ENCODE measurements at regions not wholly inside any gene's neighbourhood (a gene's known extent, or its start where the extent isn't known, plus 50 kb on each side); places are given as distances from the start of the nearest gene placed in this dataset.

DNA sequence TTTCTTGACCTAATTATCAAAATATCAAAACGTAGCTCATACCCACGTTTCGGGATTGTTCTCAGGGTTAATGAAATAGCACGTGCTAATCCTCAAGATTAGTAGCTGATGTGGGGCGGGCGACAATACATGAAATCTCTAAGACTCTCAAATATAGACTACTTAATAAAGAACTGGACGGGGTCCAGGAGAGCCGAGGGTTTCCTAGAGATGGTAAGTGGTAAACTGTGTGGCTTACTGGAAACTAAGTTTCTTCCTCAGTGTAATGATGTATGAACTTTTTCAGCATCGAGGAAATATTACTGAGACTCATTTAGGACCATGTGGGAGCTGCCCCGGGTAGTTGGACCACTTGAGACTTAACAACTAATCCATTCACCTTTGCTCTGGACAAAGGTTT is 453.3 kb upstream of the SALL3 start:
- no peak for DNase-seq

DNA sequence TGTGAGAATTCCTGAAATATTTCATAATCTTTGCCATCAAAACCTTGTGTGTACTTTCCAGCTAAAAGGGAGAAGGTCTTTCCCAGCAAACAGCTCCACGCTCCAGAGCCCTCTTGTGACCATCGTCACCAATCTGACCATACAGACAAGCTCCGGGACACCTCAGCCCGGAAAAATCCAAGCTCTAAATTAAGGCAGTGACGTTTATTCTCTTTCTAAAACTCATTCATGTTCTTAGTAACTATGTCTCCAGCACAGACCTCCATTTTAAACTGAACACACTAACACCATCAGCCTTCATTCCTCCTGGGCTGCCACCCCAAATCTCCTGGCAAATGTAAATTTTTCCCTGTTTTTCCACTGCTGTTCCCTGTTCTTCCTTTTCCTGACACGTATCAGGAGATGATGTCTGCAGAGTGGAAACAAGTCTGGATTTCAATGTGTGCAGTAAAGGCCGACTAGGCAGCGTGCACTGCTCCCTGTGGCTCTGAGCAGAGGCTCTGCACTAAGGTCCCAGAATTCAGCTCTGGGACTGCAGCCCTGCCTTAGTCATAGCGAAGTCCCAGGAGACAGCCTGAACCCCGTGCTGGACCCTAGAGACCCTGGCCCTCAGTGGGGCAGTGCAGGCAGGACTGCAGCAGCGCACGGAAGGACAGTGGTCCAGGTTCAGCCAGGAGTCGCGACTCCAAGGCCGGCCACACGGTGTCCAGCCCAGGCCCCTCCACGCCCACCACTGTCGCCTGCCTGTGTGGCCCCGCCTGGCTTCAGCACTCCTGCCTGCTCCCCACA is 452.5 kb upstream of the SALL3 start:
- no peak for DNase-seq

DNA sequence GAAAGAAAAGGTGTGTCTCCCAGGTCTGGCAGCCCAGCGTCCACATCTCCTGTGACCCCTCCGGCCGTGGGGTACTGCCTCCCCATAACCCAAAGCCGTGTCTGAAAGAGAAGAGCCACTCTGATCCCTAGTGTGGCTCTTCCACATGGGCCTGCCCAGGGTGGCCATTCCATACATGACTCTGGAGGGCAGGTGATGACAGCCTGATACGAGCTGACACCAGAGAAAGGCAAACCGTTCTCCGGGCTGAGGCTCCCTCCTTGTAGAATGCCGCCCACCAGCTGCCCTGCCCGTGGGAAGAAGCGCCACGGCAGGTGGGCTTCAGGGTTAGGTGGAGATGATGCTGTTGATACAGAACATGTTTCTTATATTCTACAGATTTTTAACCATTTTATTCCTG is 451.6 kb upstream of the SALL3 start:
- no peak for DNase-seq

DNA sequence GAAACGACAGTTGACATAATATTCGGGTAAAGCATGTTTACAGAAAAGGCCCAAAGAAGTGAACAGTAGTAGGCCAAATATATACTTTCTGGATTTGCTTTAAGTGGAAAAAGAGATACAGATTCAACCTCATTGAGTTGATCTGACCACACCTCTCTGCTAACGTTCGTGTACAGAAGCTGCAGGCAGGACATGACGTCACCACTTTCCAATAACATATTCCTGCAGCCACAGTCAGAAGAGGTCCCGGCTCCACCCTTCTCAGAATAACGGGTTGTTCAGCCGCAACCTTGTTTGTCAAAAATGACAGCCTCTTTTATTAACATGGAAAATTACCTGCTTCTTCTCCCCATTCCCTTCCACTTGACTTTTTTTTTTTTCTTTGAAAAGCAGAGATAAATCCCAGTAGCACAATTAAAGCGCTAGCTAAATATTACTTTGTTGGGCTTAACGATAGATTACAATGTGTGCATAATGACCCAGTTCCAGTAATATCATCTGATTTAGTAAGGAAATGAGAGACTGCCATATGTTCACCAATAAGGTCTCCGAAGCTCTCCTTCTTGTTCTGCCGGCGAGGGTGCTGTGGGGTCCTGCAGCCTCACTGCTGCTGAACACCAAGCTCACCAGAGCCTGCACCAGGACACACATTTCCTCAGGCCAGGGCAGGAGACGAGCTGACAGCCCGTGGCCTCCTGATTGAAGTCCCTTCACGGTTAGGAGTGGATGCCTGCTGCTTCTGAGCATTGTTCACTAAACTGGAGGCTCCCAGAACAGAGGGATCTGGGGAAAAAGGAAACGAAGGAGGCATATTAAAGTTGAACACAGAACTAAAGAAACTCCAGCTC is 451.0 kb upstream of the SALL3 start:
- DNase-seq, result no peak

DNA sequence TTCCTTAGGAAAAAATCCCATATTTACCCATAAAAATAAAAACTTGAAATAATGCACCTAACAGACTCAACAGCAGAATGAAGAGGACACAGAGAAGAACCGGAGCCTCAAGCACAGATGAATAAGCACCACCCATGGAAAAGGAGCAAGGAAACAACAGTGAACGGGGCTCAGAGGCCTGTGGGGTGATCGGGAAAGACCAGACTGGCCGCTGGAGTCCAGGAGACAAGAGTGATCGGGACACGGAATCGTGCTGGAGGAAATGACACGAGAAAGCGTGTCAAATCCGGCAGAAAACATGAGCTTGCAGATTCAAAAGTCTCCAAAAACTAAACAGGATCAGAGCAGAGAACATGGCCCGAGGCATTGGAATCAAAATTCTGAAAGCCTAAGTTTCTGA is 448.0 kb upstream of the SALL3 start:
- DNase-seq, result no peak

DNA sequence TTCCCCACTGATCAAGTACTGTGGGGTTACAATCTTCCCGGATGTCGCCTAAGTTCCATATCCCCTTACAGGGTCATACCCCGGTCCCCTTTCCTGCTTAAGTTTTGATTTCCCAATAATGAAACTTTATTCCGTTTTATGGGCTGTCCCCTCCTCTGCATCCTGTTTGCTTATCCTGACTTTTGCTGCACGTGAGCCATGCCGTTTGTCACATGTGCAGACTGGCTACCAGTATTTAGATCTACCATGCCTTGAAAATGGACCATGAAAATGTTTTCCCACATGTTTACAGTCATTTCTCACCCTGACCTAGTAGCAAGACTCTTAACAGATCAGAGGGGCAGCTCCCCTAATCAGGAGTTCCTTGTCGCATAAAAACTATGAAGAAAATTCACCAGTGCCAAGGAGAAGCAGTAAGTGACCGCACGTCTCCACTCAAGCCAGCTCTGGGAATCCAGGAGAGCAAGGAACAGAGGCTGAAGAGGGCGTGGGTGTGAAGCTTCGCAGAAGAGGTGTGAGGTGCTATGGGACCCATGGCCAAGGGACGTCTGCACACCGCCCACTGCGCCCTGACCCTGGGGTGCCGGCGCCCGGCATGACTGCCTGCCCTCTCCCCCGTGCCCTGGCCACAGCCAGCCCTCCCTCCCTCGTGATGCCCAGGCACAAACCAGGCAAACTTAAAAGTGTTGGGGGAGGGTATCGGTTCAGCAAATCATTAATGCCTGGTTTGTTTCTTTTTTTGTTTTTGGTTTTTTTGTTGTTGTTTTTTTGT is 440.8 kb upstream of the SALL3 start:
- DNase-seq, result no peak

DNA sequence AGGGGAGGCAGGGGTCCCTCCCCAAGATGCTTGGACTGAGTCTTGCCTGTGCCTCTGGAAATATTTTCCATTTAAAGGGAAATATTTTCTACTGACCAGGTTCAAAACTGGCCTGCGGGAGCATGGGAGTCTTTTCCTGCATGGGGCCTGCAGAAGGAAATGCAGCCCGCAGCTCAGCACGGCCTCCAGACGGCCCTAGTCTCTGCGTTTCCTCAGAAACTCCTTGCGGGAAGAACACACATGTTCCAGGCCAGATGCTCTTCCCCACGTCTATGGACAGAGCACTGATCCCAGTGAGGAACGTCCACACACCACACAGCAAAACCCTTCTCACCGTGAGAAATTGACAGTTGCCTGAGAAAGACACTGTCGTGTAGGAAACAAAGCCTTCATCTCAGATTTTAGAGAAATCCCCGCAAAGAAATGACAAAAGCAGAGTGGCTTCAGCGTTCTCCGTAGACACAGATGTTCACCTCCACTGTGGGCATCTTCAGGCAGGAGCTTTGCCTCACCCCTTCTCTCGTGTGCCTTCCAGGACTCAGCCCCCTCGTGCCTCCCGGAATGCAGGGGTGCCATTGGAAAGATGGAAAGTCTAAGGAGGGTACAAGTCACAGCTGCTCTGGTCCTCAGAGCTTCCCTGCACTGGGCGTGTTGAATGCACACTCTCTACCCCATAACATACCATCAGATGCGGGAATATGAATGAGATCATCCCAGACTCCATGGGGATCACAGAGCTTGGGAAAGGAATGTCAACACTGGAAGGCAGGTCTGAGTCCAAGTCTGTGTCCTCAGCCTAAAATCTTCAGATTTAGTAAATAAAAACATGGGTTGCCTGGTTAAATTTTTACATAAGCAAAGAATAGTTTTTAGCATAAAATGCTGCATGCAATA is 438.7 kb upstream of the SALL3 start:
- DNase-seq, result no peak

DNA sequence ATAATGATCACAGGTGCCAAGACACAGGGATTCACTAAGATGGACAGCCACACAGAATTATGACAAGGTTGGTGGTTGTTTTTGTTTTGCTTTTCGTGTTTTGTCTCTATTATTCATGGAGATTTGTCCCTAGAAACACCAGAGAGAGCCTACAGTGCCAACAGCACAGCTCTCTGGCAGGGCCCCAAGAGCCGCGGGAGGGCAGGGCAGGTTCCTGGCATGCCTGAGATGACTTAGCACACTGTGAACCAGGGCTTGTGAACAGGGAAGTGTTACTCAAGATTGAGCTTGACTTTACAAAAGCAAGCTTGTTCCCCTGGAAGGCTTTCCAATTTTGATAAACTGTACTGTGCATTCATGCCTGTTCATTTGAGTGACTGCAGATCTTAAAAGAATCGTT is 437.4 kb upstream of the SALL3 start:
- no peak for DNase-seq

DNA sequence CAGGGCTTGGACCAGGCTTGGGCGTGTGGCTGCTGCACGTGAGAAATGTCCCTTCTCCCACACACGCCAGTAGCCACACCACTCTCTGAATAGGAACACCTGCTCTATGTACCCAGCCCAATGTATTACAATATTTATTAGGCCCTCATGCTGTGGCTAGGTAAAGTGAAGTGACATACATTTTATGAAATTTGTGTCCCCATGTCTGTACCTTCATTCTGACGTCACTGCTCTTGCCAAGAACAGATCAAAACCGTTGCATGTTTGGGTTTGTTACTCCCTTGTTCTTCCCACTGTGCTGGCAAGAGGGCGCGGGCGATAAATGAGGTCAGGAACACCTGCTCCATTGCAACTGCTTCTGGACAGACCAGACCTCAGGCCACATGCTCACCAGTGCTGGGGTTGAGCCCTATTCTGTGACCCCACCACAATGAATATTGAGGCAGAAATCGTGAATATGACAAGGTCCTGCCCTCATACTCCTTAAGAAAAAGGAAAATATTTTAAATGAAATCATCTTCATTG is 436.4 kb upstream of the SALL3 start:
- DNase-seq, result no peak

DNA sequence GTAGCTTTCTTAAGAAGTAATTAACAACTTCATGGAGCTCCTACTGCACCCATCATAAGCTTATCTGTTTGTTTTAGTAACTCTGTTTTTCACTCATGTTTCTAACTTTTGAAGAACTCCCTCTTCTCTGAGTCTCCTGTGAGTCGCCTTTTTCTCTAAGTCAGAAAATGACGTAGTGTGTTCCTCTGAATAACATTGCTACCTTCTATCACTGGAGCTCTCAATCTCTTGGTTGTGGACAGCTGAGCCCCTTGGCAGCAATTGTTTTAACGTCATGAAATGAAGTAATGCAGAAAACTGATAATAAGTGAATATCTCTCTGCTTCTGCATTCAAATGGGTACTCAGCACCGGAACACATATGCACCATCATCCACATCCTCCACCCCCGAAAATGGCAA is 433.3 kb upstream of the SALL3 start:
- DNase-seq, result no peak

DNA sequence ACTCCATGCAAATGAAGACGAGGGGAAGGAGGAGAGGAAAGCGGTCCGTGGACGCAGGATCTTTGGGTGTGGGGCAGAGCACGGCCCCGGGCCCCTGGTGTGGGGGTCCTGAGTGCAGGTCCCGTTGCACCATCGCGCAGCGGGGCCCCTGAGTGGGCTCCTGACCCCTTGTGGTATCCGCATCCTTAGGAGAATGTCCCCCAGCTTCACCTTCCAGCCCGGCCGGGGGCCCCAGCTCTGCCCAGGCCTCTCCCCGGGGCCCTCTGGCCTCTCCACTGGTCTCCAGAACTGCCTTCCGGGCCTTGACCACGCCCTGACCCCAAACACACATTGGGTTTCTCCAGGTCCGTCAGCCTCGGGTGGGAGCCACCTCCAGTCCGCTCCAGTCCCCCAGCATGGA is 431.8 kb upstream of the SALL3 start:
- no peak for DNase-seq

DNA sequence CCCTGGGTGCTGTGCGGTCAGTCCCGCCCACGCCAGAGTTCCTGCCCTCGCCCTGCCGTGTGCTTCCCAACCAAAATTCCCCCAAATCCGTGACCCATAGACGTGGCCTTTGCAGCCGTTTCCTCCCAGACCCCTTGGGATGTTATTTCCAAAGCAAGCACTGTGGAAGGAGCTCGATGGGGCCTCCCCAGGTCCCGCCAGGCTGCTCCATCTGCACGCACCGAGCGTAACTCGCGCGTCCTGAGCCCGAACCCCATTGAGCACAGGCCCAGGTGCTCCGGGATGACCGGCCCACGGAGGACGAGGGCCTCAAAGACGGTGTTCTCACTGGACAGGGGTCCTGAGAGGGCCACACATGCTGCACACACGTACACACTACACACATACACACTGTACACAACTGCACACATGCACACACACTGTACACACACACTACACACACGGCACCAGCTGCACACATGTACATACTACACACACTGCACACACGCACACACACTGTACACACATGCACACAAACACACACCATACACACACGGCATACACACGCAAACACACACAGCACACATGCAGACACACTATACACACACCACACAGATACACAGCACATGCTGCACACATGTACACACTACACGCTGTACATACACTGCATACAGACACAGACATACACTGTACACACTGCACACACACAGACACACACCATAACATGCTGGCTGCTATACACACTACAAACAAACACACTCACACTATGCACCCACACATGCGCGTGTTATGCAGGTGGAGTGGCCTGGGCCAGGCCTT is 431.2 kb upstream of the SALL3 start:
- DNase-seq, result no peak

DNA sequence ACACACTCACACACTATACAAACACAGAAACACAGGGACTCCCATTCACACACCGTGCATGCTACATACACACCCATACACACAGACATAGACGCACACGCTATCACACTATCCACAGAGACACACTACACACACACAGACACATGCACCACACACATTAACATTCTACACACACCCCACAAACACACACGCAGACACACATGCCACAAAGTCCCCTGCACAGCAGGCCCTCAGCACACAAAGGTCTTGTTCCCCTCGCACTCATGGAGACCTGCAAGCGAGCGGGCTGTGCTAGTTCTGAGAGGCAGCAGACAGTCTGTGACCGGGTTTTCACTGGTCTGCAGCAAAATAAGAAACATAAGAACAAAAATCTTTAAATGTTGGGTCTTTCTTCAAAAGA is 429.6 kb upstream of the SALL3 start:
- DNase-seq, result no peak

DNA sequence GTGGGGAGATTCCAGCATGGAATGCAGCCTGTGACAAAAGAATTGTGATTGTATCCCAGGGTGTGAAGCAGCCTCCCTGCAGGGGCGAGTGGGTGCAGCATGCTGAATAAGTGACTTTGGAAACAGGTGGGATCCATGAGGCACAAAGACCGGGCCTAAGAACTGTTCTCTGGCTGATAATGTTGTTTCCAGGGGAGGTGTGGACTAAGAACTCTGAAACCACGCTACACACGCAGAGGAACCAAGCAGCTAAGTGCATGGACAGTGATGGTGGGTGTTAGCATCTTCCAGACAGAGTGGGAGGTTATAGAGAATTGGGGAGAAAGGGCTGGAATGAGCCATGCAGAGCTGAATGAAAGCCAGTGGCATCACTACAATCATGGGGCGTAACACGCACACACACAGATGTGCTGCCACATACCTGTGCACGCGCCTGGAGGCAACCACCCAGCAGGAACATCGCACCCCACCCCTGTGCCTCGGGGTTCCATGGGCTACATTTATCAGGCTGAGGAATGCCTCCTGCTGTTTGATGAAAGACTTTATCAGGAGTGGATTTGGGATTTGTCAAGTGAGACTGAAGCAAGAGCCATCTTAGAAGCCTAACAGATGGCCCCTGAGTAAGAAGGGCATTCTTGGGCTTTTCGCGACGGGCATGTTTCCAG is 424.5 kb upstream of the SALL3 start:
- no peak for DNase-seq

DNA sequence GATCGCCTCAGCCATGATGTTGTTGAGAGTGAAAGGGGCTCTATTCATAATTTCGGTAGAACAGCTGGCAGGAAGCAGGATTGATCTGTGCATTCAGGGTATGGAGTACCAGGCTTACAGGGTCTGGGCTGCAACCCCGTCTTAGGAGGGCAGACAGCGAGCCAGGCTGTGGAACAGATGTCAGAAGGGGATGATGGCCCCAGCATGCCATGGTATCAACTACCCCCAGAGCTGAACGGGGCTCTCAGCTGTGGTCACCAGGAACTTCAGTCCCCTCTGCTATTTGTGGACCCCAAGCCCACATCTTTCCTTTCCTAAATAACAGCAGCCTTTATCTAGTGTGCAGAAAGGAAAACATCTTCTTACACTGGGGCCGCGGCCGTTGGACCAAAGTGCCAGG is 422.2 kb upstream of the SALL3 start:
- no peak for DNase-seq

DNA sequence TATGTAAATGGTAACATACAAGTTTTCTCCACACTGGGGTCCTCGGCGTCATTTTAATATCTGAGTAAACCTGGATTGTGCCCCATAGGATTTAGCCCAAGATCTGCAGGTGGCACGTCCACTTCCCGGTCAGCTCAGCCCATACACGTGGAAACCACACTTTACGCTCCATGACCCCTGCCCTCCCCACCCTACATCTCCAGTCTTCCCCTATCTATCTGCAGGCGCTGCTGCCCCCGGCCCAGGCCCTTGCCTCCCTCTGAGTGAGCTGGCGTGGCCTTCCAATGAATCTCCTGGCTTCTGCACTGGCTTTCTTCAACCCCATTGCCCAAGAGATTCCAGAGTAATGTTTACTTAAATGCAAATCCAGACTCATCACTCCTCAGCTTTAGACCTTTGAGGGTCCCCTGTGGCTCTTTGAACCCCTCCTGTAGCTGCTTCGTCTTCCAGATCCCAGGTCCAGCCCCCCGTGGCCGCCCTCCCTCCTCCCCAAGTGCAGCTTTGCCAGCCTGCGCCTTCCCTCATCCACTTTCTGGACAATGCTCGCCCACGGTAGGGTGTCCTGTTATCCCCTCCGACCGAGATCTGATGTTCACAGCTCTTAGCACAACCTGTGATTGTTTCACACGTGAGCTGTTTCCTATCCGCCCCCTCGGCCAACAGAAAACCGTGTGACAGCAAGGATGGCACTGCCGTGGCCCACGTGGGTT is 421.4 kb upstream of the SALL3 start:
- no peak for DNase-seq

DNA sequence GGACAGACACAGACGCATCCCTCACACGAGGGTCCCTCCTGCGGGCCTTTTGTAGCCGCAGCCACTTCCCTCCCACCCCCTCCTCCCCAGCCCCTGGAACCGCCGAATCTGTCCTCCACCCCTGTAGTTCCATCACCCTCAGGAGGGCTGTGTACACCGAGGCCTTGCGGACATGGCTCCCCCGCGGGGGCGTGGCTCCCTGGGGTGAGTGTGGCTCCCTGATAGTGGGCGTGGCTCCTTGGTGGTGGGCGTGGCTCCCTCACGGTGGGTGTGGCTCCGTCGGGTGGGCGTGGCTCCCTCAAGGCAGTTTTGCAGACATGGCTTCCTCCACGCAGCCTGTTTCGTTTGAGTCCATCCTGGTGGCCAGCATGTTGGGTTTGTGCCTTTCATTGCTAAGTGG is 420.7 kb upstream of the SALL3 start:
- no peak for DNase-seq

DNA sequence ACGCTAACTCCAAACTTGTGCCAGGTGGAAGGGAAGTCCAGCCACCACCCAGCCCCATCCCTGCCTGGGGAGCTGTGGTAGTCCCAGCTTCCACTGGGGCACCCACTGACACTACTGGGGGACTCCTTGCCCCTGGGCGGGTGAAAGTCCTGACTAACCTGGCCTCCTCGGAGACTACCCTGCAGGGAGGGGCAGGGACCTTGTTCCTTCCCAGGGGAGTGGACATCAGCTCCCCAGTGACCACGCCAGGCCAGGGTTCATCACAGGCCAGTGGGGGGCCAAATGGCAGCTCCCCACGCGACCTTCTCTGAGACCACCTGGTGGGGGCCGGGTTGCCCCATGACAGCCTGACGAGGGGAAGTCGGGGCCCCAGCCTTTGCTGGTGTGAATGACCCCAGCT is 420.0 kb upstream of the SALL3 start:
- DNase-seq, result no peak

DNA sequence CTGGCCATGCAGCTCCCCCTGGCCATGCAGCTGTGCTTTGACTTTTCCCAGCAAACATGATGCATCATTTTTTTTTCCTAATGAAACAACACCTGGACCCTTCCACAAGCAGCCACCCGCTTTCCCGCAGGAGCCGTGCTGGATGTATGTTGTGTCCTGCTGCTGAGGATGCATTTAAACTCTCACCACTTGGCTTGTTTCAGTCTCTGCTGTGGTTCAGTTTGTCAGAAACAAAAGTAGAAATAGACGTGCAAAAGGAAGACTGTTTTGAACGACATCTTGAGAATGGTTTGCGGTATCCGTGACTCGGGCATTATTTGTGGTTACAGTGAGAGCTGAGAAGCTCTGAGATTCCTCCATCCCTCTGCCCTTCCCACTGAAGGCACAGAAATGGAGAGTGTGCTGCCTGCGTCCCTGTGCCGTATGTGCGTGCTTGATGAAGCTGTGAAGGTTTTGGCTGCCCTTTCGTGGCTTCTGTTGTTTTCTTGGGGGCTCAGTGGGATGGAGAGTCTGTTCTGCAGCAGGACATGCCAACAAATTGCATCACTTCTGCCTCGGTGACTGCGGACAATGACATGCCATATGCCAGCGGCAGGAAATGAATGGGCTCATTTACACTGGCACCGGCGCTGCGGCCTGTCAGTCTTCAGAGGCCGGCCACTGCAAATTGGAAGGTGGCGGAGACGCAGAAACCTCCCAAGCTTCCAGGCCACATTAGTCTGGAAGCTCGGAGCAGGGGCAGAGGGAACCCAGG is 417.7 kb upstream of the SALL3 start:
- no peak for DNase-seq

Measured in T1000 (cell line).